HepG2 (cell line): ENCODE measurements at regions not wholly inside any gene's neighbourhood (a gene's known extent, or its start where the extent isn't known, plus 50 kb on each side); places are given as distances from the start of the nearest gene placed in this dataset.

Source experiments
- ATAC-seq: fragments of 200-7000 bp; cut with Tn5 transposase; 3 replicates; pipeline ENCODE4 v1.9.1; 2020; ENCODE audit warnings: mild to moderate bottlenecking, moderate library complexity
- BruUV-seq: library from RNA; stranded (reverse); fragments of 400-500 nt; replicated peaks from 2 replicates; lab custom pipeline; 2021; lab: Mats Ljungman, UMichigan
- CTCF ChIA-PET: fragments of 300-600 bp; formaldehyde crosslinking; extraction: SDS; loops from one replicate; lab custom pipeline; 2021; ENCODE audit warnings: low total read pairs, inconsistent platforms, low intra/inter-chr PET ratio; lab: Yijun Ruan, JAX
- POLR2A ChIA-PET: fragments of 350-600 bp; sonication (Branson Sonifier 250); formaldehyde crosslinking; loops from one replicate; lab custom pipeline; 2020; ENCODE audit warnings: antibody characterized with exemption, inconsistent platforms; lab: Yijun Ruan, JAX
- DNase-seq: peaks from one replicate; pipeline ENCODE4 v3.0.0-alpha.2; 2015; ENCODE audit warnings: low spot score
- FAIRE-seq: peaks from 3 replicates; lab custom pipeline; 2011; peaks lifted over from hg19 to GRCh38; lab: Jason Lieb, UNC
- H2AFZ ChIP-seq: one replicate; pipeline ENCODE4 v1.6.1; 2011; ENCODE audit warnings: low read length, inconsistent platforms
- H3K27ac ChIP-seq: fragments of 300-600 bp; 3 replicates; pipeline ENCODE4 v1.8.0; 2011; ENCODE audit warnings: mixed run types, mild to moderate bottlenecking, mixed read lengths, low read length, inconsistent platforms; ENCODE audit not compliant: insufficient read depth; ENCODE audit errors: extremely low read length
- H3K27me3 ChIP-seq, 2 experiments: fragments of 200-600 bp in 1 of 2; 2 replicates in 1 of 2; 3 replicates in 1 of 2; pipeline versions ENCODE4 v1.6.0 to v1.8.0; 2011; ENCODE audit warnings: low read length in 2 of 2, mild to moderate bottlenecking in 2 of 2, moderate library complexity in 2 of 2, inconsistent platforms in 1 of 2; ENCODE audit not compliant: insufficient read depth in 2 of 2, control insufficient read depth in 1 of 2
- H3K36me3 ChIP-seq, 2 experiments: fragments of 200-600 bp in 1 of 2; replicated peaks in 1 of 2; 2 replicates in 1 of 2; 3 replicates in 1 of 2; pipeline versions ENCODE4 v1.5.1 to v1.8.0; 2011; ENCODE audit warnings: low read length in 2 of 2, inconsistent platforms in 1 of 2; ENCODE audit not compliant: insufficient read depth in 2 of 2, control insufficient read depth in 1 of 2
- H3K4me1 ChIP-seq: 2 replicates; pipeline ENCODE4 v1.5.1; 2012; ENCODE audit warnings: low read length, inconsistent platforms; ENCODE audit not compliant: insufficient read depth
- H3K4me2 ChIP-seq: 2 replicates; pipeline ENCODE4 v1.6.0; 2011; ENCODE audit warnings: low read depth, low read length, inconsistent platforms
- H3K4me3 ChIP-seq, 3 experiments: fragments of 200-600 bp in 1 of 3; sonication (generic), shearing (Covaris generic) in 1 of 3; replicated peaks in 1 of 3; 2 replicates each; pipeline ENCODE4 v1.5.1; 2011 to 2016; ENCODE audit warnings: low read length in 3 of 3, inconsistent platforms in 2 of 3, low read depth in 2 of 3, mild to moderate bottlenecking in 2 of 3, control low read depth in 1 of 3, mixed read lengths in 1 of 3; ENCODE audit not compliant: insufficient read depth in 1 of 3
- H3K79me2 ChIP-seq: one replicate; pipeline ENCODE4 v1.6.1; 2011; ENCODE audit warnings: low read length, inconsistent platforms; ENCODE audit not compliant: insufficient read depth
- H3K9ac ChIP-seq: 2 replicates; pipeline ENCODE4 v1.6.0; 2011; ENCODE audit warnings: mild to moderate bottlenecking, low read depth, low read length, inconsistent platforms; ENCODE audit not compliant: insufficient read depth
- H3K9me3 ChIP-seq: 2 replicates; pipeline ENCODE4 v1.5.1; 2012; ENCODE audit warnings: mild to moderate bottlenecking, low read length
- H4K20me1 ChIP-seq: 2 replicates; pipeline ENCODE4 v1.6.0; 2011; ENCODE audit warnings: inconsistent platforms, mild to moderate bottlenecking, low read length, moderate library complexity; ENCODE audit not compliant: insufficient read depth
- ARNTL ChIP-seq: sonication (generic); formaldehyde crosslinking; IDR thresholded peaks from 2 replicates; pipeline ENCODE4 v1.4.0; 2020; ENCODE audit warnings: mild to moderate bottlenecking, missing genetic modification reagents
- ATF2 ChIP-seq: sonication (generic); formaldehyde crosslinking; IDR thresholded peaks from 2 replicates; pipeline ENCODE4 v1.4.0; 2020; ENCODE audit warnings: missing genetic modification reagents
- KDM3A ChIP-seq: IDR thresholded peaks from 2 replicates; pipeline ENCODE4 v1.6.1; 2018; ENCODE audit warnings: low read depth, missing compliant biosample characterization
- MATR3 ChIP-seq: sonication (generic); formaldehyde crosslinking; IDR thresholded peaks from 2 replicates; pipeline ENCODE4 v1.4.0; 2020; ENCODE audit warnings: missing genetic modification reagents
- SMARCC2 ChIP-seq: fragments of 450-650 bp; IDR thresholded peaks from 2 replicates; pipeline ENCODE4 v1.6.1; 2017; ENCODE audit warnings: antibody characterized with exemption, mild to moderate bottlenecking
- SRSF1 ChIP-seq: fragments of 200-400 bp; formaldehyde crosslinking; optimal IDR thresholded peaks from 2 replicates; pipeline ENCODE3; 2017; ENCODE audit warnings: mild to moderate bottlenecking, low read depth, low read length, moderate library complexity
- SRSF9 ChIP-seq: fragments of 200-400 bp; formaldehyde crosslinking; IDR thresholded peaks from 2 replicates; pipeline ENCODE4 v1.6.1; 2018; ENCODE audit warnings: borderline replicate concordance, mild to moderate bottlenecking, low read depth, low read length; ENCODE audit not compliant: insufficient read depth, poor library complexity, severe bottlenecking
- TEF ChIP-seq: sonication (generic); formaldehyde crosslinking; IDR thresholded peaks from 2 replicates; pipeline ENCODE4 v1.5.0; 2020; ENCODE audit warnings: missing genetic modification reagents
- ZBED4 ChIP-seq: sonication (generic); formaldehyde crosslinking; IDR thresholded peaks from 2 replicates; pipeline ENCODE4 v1.4.0; 2020; ENCODE audit warnings: missing genetic modification reagents, borderline replicate concordance
- ZNF17 ChIP-seq: sonication (generic); formaldehyde crosslinking; IDR thresholded peaks from 2 replicates; pipeline ENCODE4 v1.5.0; 2020; ENCODE audit warnings: mild to moderate bottlenecking, missing genetic modification reagents
- ZNF296 ChIP-seq: sonication (generic); formaldehyde crosslinking; conservative IDR thresholded peaks from 2 replicates; pipeline ENCODE4 v1.5.0; 2020; ENCODE audit warnings: mild to moderate bottlenecking, missing genetic modification reagents
- ZNF343 ChIP-seq: sonication (generic); formaldehyde crosslinking; IDR thresholded peaks from 2 replicates; pipeline ENCODE4 v1.4.0; 2020; ENCODE audit warnings: mild to moderate bottlenecking, missing genetic modification reagents
- ZNF383 ChIP-seq: sonication (generic); formaldehyde crosslinking; IDR thresholded peaks from 2 replicates; pipeline ENCODE4 v1.4.0; 2020; ENCODE audit warnings: missing genetic modification reagents, mild to moderate bottlenecking, borderline replicate concordance
- ZNF550 ChIP-seq: sonication (generic); formaldehyde crosslinking; IDR thresholded peaks from 2 replicates; pipeline ENCODE4 v1.4.0; 2020; ENCODE audit warnings: mild to moderate bottlenecking, missing genetic modification reagents, borderline replicate concordance
- ZNF572 ChIP-seq: sonication (generic); formaldehyde crosslinking; IDR thresholded peaks from 2 replicates; pipeline ENCODE4 v1.5.1; 2020; ENCODE audit warnings: mild to moderate bottlenecking, missing genetic modification reagents
- ZNF616 ChIP-seq: sonication (generic); formaldehyde crosslinking; IDR thresholded peaks from 2 replicates; pipeline ENCODE4 v1.5.0; 2020; ENCODE audit warnings: low read depth, mild to moderate bottlenecking, missing genetic modification reagents
- ZNF747 ChIP-seq: sonication (generic); formaldehyde crosslinking; IDR thresholded peaks from 2 replicates; pipeline ENCODE4 v1.8.1; 2023; ENCODE audit warnings: missing genetic modification reagents, mild to moderate bottlenecking, borderline replicate concordance
- WGBS: methylation state at CpG from one replicate; pipeline ENCODE4 v1.1.6; 2017; ENCODE audit warnings: low lambda C conversion rate; 5-methylcytosine and 5-hydroxymethylcytosine counted together
- in situ Hi-C: cut with HindIII; loops from 2 replicates; pipeline ENCODE4 v1.10.0; 2017; ENCODE audit warnings: low pct_unique_long_range_greater_than_20kb; ENCODE audit not compliant: extremely low pct_ligation_motif_present
- intact Hi-C: fragments of 100-400 bp; cut with micrococcal nuclease; formaldehyde crosslinking; loops from one replicate; pipeline ENCODE4 v1.10.0; 2022; ENCODE audit not compliant: unreplicated experiment

GRCh38 chr12:86551146-86551571 lies 295.0 kb upstream of the MGAT4C start:
- Histone ChIP-seq H3K4me2 (no peak overlapping the region), H3K9ac (no peak overlapping the region), H3K27me3 (no peaks in the 10 kb centered on the region; a peak in 1 of 5 replicates), H3K4me1 (no peaks in the 10 kb centered on the region), H3K9me3 (peaks cover 17% of the 10 kb centered on the region), H3K79me2 (no peaks in the 10 kb centered on the region), H4K20me1 (no peaks in the 10 kb centered on the region), H2AFZ (no peak overlapping the region), H3K36me3 (no peaks in the 10 kb centered on the region), H3K4me3 (no peak overlapping the region), H3K27ac (no peak overlapping the region)
- POLR2A ChIA-PET: no interaction called here
- intact Hi-C loops: no loop called here
- CTCF ChIA-PET: no interaction called here
- in situ Hi-C loops: no loop called here
- DNase-seq (no peak), FAIRE-seq (no peak), ATAC-seq (no peak)
- BruUV-seq: no TSS peak
- WGBS: 0% methylated on average over 1 of the region's 1 CpG
- TF ChIP-seq ATF2 (CRISPR knock-in tag) (no peak), SRSF9 (no peak), ZNF572 (CRISPR knock-in tag) (no peak), ZNF747 (CRISPR knock-in tag) (no peak), ZNF17 (no peak), ARNTL (no peak), KDM3A (CRISPR knock-in tag) (no peak), SMARCC2 (no peak), ZBED4 (CRISPR knock-in tag) (no peak), ZNF343 (CRISPR knock-in tag) (no peak), ZNF616 (CRISPR knock-in tag) (no peak), TEF (CRISPR knock-in tag) (no peak), ZNF550 (CRISPR knock-in tag) (no peak), SRSF1 (no peak), MATR3 (CRISPR knock-in tag) (no peak), ZNF383 (CRISPR knock-in tag) (no peak), ZNF296 (no peak)
